Hematopoietic multipotent progenitor cell treated with erythropoietin and hydrocortisone succinate and interleukin-3 and kit ligand, for 4 days (in vitro differentiated cells): ENCODE measurements at regions not wholly inside any gene's neighbourhood (a gene's known extent, or its start where the extent isn't known, plus 50 kb on each side); places are given as distances from the start of the nearest gene placed in this dataset.

Source experiments
- DNase-seq: peaks from one replicate; pipeline ENCODE4 v3.0.0-alpha.2; 2015

GRCh38 chr15:73001840-73002239 is 50.4 kb upstream of the NEO1 start:
- DNase-seq = no peak

GRCh38 chr15:73000293-73000692 is 52.0 kb upstream of the NEO1 start:
- no peak for DNase-seq

- no peak for DNase-seq
Measured at GRCh38 chr15:72999586-72999985, 52.7 kb upstream of the NEO1 start.

GRCh38 chr15:72998681-72999466 is 53.4 kb upstream of the NEO1 start:
- DNase-seq = no peak

- DNase-seq = no peak
Measured at GRCh38 chr15:72998226-72998625, 54.0 kb upstream of the NEO1 start.

GRCh38 chr15:72995849-72996248 is 56.4 kb upstream of the NEO1 start:
- DNase-seq = no peak

- DNase-seq = no peak
Measured at GRCh38 chr15:72994534-72995177, 57.6 kb upstream of the NEO1 start.

GRCh38 chr15:72992841-72993252 is 59.4 kb upstream of the NEO1 start:
- DNase-seq = no peak

- no peak for DNase-seq
Measured at GRCh38 chr15:72991026-72991425, 61.2 kb upstream of the NEO1 start.

GRCh38 chr15:72983801-72984545 is 68.3 kb upstream of the NEO1 start:
- DNase-seq = no peak

- no peak for DNase-seq
Measured at GRCh38 chr15:72982714-72983113, 69.5 kb upstream of the NEO1 start.

- no peak for DNase-seq
Measured at GRCh38 chr15:72980661-72981060, 71.6 kb upstream of the NEO1 start.

GRCh38 chr15:72979791-72980190 is 72.5 kb upstream of the NEO1 start:
- no peak for DNase-seq

GRCh38 chr15:72979308-72979707 is 73.0 kb upstream of the NEO1 start:
- DNase-seq = no peak

GRCh38 chr15:72978223-72978622 is 74.0 kb upstream of the NEO1 start:
- no peak for DNase-seq

- DNase-seq = no peak
Measured at GRCh38 chr15:72972362-72972761, 79.9 kb upstream of the NEO1 start.

GRCh38 chr15:72971766-72972165 is 80.5 kb upstream of the NEO1 start:
- no peak for DNase-seq

- DNase-seq = no peak
Measured at GRCh38 chr15:72970933-72971760, 81.1 kb upstream of the NEO1 start.

- peak; percentile 24 for DNase-seq
Measured at GRCh38 chr15:72968531-72968922, 83.7 kb upstream of the NEO1 start.

- DNase-seq = no peak
Measured at GRCh38 chr15:72967811-72968530, 84.3 kb upstream of the NEO1 start.

GRCh38 chr15:72967397-72967796 is 84.9 kb upstream of the NEO1 start:
- DNase-seq = no peak

- no peak for DNase-seq
Measured at GRCh38 chr15:72966641-72967040, 85.6 kb upstream of the NEO1 start.
